ENCODE measurements at regions not wholly inside any gene's neighbourhood (a gene's known extent, or its start where the extent isn't known, plus 50 kb on each side); places are given as distances from the start of the nearest gene placed in this dataset.

DNA sequence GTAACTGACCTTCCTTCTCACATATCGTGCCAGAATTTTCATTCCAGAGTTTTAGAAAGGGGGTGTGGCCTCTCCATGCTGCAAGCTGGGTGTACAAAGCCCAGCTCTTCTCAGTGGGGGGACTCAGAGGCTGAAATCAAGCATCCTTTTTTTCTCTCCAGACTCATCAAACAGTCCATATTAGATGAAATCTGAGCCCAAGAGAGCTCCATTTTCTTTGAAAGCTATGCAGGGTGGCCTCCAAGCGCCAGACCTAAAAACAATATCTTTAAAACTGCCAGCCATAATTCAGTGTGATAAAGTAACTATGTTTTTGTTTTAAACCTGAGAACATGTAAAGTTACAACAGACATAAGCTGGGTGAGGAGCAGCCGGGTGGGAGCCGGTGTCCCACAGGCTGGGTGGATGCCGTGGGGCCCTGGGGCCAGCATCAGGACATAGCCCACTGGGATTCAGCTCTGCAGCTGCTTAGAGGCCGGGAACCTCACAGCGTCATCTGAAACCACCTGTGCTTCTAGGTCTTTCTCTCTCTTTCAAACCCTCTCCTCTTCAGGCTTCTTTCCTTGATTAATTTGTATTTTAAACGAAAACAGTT, 249.2 kb downstream of the ZNF536 start:
- no peak for DNase-seq

- no peak for DNase-seq
Measured at GRCh38 chr19:30620354-30620753, 248.2 kb downstream of the ZNF536 start.

DNA sequence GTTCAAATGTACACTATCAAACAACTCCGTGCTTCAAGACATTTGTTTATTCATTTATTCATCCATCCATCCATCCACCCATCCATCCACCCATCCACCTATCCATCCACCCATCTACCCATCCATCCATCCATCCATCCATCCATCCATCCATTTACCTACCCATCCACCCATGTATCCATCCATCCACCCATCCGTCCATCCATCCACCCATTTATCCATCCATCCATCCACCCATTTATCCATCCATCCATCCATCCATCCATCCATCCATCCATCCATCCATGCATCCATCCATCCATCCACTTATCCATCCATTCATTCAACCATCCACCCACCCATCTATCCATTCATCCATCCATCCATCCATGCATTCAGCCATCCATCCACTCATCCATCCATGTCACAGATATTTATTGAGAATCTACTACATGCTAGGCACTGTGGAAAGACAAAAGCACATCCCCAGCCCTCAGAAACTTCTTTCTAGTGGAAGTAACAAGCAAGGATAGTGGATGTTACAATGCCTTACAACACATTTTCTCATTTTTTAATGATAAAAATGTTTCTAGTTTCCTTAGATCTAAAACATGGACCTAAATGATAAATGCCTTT, 237.6 kb downstream of the ZNF536 start:
- no peak for DNase-seq

GRCh38 chr19:30608471-30608870, 236.3 kb downstream of the ZNF536 start:
- DNase-seq: no peak
